Liver (tissue), 8 donors: ENCODE measurements at regions not wholly inside any gene's neighbourhood (a gene's known extent, or its start where the extent isn't known, plus 50 kb on each side); places are given as distances from the start of the nearest gene placed in this dataset.

Experiments used
- DNase-seq: peaks from one replicate; pipeline ENCODE4 v3.0.0-alpha.2; 2017; ENCODE audit warnings: low spot score
- H3K27ac ChIP-seq, 2 donors: one replicate each; pipeline ENCODE4 v1.7.0; 2013; ENCODE audit warnings: inconsistent platforms in 2 of 2, low read length in 2 of 2, control low read depth in 1 of 2, low read depth in 1 of 2, mild to moderate bottlenecking in 1 of 2
- H3K27me3 ChIP-seq, 4 donors: one replicate each; pipeline versions ENCODE4 v1.6.1 to v1.7.0; 2013; ENCODE audit warnings: low read length in 3 of 4, inconsistent platforms in 1 of 4, mild to moderate bottlenecking in 1 of 4, moderate library complexity in 1 of 4; ENCODE audit not compliant: control insufficient read depth in 4 of 4, insufficient read depth in 4 of 4
- H3K36me3 ChIP-seq, 4 donors: one replicate each; pipeline versions ENCODE4 v1.6.1 to v1.7.0; 2013; ENCODE audit warnings: low read length in 3 of 4, mild to moderate bottlenecking in 3 of 4, low read depth in 1 of 4, moderate library complexity in 1 of 4; ENCODE audit not compliant: control insufficient read depth in 4 of 4, insufficient read depth in 3 of 4
- H3K4me1 ChIP-seq, 4 donors: one replicate each; pipeline versions ENCODE4 v1.6.1 to v1.7.0; 2013; ENCODE audit warnings: low read length in 3 of 4, mild to moderate bottlenecking in 3 of 4, moderate library complexity in 1 of 4; ENCODE audit not compliant: control insufficient read depth in 4 of 4, insufficient read depth in 4 of 4
- H3K4me3 ChIP-seq, 3 donors: one replicate each; pipeline versions ENCODE4 v1.6.1 to v1.7.0; 2013; ENCODE audit warnings: low read length in 3 of 3, control low read depth in 1 of 3, low read depth in 1 of 3, mild to moderate bottlenecking in 1 of 3
- H3K9ac ChIP-seq, 2 donors: one replicate each; pipeline ENCODE4 v1.7.0; 2013; ENCODE audit warnings: low read length in 2 of 2, mild to moderate bottlenecking in 2 of 2, moderate library complexity in 2 of 2, control low read depth in 1 of 2, low read depth in 1 of 2
- H3K9me3 ChIP-seq, 4 donors: one replicate each; pipeline versions ENCODE4 v1.6.1 to v1.7.0; 2013; ENCODE audit warnings: low read length in 3 of 4; ENCODE audit not compliant: control insufficient read depth in 4 of 4
- EGR1 ChIP-seq, 2 donors: IDR thresholded peaks; 2 replicates each; pipeline ENCODE4 v1.6.1; 2016 to 2018; ENCODE audit warnings: antibody characterized with exemption in 2 of 2, low read depth in 2 of 2
- FOXA1 ChIP-seq: IDR thresholded peaks from 2 replicates; pipeline ENCODE4 v1.6.1; 2016; ENCODE audit warnings: antibody characterized with exemption
- FOXA2 ChIP-seq: IDR thresholded peaks from 2 replicates; pipeline ENCODE4 v1.6.1; 2016; ENCODE audit warnings: antibody characterized with exemption
- GABPA ChIP-seq, 2 donors: IDR thresholded peaks in 1 of 2; conservative IDR thresholded peaks in 1 of 2; 2 replicates each; pipeline ENCODE4 v1.6.1; 2016; ENCODE audit warnings: antibody characterized with exemption in 2 of 2, mild to moderate bottlenecking in 1 of 2, moderate library complexity in 1 of 2
- HNF4A ChIP-seq, 2 donors: conservative IDR thresholded peaks; 2 replicates each; pipeline ENCODE4 v1.6.1; 2016; ENCODE audit warnings: antibody characterized with exemption in 2 of 2, mild to moderate bottlenecking in 2 of 2
- HNF4G ChIP-seq: IDR thresholded peaks from 2 replicates; pipeline ENCODE4 v1.6.1; 2016; ENCODE audit warnings: antibody characterized with exemption
- JUND ChIP-seq, 2 donors: IDR thresholded peaks; 2 replicates each; pipeline ENCODE4 v1.6.1; 2016; ENCODE audit warnings: antibody characterized with exemption in 2 of 2
- NR2F2 ChIP-seq: IDR thresholded peaks from 2 replicates; pipeline ENCODE4 v1.6.1; 2016; ENCODE audit warnings: antibody characterized with exemption
- RAD21 ChIP-seq, 2 donors: IDR thresholded peaks; 2 replicates each; pipeline ENCODE4 v1.6.1; 2016; ENCODE audit warnings: antibody characterized with exemption in 2 of 2, mild to moderate bottlenecking in 2 of 2
- RXRA ChIP-seq, 2 donors: IDR thresholded peaks; 2 replicates each; pipeline ENCODE4 v1.6.1; 2017 to 2018; ENCODE audit warnings: antibody characterized with exemption in 2 of 2, mild to moderate bottlenecking in 1 of 2
- SP1 ChIP-seq: IDR thresholded peaks from 2 replicates; pipeline ENCODE4 v1.6.1; 2018; ENCODE audit warnings: antibody characterized with exemption, mild to moderate bottlenecking
- TAF1 ChIP-seq: conservative IDR thresholded peaks from 2 replicates; pipeline ENCODE4 v1.6.1; 2016; ENCODE audit warnings: antibody characterized with exemption, mild to moderate bottlenecking
- YY1 ChIP-seq: IDR thresholded peaks from 2 replicates; pipeline ENCODE4 v1.6.1; 2016; ENCODE audit warnings: antibody characterized with exemption, mild to moderate bottlenecking
- WGBS: extraction: QIAGEN DNeasy Blood & Tissue Kit; methylation state at CpG from one replicate; pipeline ENCODE4 v1.1.7; 2013; 5-methylcytosine and 5-hydroxymethylcytosine counted together
- TF ChIP-seq, protein P1 (sequence below): IDR thresholded peaks from 2 replicates; pipeline ENCODE4 v1.6.1; 2016; ENCODE audit warnings: antibody characterized with exemption, mild to moderate bottlenecking
- TF ChIP-seq, protein P2 (sequence below): fragments of 150-350 bp; IDR thresholded peaks from 2 replicates; pipeline ENCODE4 v1.5.1; 2017; ENCODE audit warnings: improper control_type of control experiment, low read depth, low read length; ENCODE audit not compliant: missing input control
- TF ChIP-seq, protein P3 (sequence below): IDR thresholded peaks from 2 replicates; pipeline ENCODE4 v1.6.1; 2016; ENCODE audit warnings: antibody characterized with exemption
- TF ChIP-seq, protein P4 (sequence below): IDR thresholded peaks from 2 replicates; pipeline ENCODE4 v1.6.1; 2016; ENCODE audit warnings: antibody characterized with exemption
- TF ChIP-seq, protein P5 (sequence below): IDR thresholded peaks from 2 replicates; pipeline ENCODE4 v1.6.1; 2016; ENCODE audit warnings: antibody characterized with exemption
- donor health status: healthy.
- donor health status: healthy.
- donor health status: healthy.
- donor health status: healthy.
- donor health status: healthy.

DNA sequence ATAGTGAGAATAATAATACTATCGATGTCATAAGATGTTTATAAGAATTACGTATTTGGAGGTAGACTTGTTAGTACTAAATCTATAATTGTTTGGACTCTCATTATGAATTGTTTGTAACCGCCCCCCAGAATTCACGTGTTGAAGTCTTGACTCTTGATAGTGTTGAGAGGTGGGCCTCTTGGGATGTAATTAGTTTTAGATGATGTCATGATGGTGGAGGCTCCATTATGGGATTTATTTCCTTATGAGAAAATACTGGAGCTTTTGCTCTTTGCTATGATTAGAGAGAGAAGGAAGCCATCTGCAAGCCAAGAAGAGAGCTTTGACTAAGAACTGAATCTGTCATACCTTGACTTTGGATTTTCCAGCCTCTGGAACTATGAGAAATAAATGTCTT lies 142.2 kb downstream of the PRDM9 start:
- Histone ChIP-seq H3K4me3 (no peak overlapping the region), H3K36me3 (no peaks in the 10 kb centered on the region), H3K9ac (no peak overlapping the region), H3K27ac (no peak overlapping the region), H3K4me1 (no peaks in the 10 kb centered on the region), H3K9me3 (no peaks in the 10 kb centered on the region), H3K27me3 (no peaks in the 10 kb centered on the region)
- TF ChIP-seq YY1, result no peak
- no peak for TF ChIP-seq NR2F2
- TF ChIP-seq FOXA1, result no peak
- TF ChIP-seq RXRA (IDR thresholded peaks at IDR 0.05), result no peak
- TF ChIP-seq RAD21 (IDR thresholded peaks at IDR 0.05), result no peak
- TF ChIP-seq SP1, result no peak
- TF ChIP-seq FOXA2, result no peak
- TF ChIP-seq, protein P1, sequence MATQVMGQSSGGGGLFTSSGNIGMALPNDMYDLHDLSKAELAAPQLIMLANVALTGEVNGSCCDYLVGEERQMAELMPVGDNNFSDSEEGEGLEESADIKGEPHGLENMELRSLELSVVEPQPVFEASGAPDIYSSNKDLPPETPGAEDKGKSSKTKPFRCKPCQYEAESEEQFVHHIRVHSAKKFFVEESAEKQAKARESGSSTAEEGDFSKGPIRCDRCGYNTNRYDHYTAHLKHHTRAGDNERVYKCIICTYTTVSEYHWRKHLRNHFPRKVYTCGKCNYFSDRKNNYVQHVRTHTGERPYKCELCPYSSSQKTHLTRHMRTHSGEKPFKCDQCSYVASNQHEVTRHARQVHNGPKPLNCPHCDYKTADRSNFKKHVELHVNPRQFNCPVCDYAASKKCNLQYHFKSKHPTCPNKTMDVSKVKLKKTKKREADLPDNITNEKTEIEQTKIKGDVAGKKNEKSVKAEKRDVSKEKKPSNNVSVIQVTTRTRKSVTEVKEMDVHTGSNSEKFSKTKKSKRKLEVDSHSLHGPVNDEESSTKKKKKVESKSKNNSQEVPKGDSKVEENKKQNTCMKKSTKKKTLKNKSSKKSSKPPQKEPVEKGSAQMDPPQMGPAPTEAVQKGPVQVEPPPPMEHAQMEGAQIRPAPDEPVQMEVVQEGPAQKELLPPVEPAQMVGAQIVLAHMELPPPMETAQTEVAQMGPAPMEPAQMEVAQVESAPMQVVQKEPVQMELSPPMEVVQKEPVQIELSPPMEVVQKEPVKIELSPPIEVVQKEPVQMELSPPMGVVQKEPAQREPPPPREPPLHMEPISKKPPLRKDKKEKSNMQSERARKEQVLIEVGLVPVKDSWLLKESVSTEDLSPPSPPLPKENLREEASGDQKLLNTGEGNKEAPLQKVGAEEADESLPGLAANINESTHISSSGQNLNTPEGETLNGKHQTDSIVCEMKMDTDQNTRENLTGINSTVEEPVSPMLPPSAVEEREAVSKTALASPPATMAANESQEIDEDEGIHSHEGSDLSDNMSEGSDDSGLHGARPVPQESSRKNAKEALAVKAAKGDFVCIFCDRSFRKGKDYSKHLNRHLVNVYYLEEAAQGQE, result no peak
- TF ChIP-seq EGR1 (IDR thresholded peaks at IDR 0.05; ENCODE audit: low read depth in 2 of 2), result no peak
- TF ChIP-seq, protein P2, sequence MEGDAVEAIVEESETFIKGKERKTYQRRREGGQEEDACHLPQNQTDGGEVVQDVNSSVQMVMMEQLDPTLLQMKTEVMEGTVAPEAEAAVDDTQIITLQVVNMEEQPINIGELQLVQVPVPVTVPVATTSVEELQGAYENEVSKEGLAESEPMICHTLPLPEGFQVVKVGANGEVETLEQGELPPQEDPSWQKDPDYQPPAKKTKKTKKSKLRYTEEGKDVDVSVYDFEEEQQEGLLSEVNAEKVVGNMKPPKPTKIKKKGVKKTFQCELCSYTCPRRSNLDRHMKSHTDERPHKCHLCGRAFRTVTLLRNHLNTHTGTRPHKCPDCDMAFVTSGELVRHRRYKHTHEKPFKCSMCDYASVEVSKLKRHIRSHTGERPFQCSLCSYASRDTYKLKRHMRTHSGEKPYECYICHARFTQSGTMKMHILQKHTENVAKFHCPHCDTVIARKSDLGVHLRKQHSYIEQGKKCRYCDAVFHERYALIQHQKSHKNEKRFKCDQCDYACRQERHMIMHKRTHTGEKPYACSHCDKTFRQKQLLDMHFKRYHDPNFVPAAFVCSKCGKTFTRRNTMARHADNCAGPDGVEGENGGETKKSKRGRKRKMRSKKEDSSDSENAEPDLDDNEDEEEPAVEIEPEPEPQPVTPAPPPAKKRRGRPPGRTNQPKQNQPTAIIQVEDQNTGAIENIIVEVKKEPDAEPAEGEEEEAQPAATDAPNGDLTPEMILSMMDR, result no peak
- TF ChIP-seq, protein P3, sequence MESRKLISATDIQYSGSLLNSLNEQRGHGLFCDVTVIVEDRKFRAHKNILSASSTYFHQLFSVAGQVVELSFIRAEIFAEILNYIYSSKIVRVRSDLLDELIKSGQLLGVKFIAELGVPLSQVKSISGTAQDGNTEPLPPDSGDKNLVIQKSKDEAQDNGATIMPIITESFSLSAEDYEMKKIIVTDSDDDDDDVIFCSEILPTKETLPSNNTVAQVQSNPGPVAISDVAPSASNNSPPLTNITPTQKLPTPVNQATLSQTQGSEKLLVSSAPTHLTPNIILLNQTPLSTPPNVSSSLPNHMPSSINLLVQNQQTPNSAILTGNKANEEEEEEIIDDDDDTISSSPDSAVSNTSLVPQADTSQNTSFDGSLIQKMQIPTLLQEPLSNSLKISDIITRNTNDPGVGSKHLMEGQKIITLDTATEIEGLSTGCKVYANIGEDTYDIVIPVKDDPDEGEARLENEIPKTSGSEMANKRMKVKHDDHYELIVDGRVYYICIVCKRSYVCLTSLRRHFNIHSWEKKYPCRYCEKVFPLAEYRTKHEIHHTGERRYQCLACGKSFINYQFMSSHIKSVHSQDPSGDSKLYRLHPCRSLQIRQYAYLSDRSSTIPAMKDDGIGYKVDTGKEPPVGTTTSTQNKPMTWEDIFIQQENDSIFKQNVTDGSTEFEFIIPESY, result no peak
- WGBS, result 87% methylated on average over 4 of the region's 4 CpGs
- no peak for DNase-seq

DNA sequence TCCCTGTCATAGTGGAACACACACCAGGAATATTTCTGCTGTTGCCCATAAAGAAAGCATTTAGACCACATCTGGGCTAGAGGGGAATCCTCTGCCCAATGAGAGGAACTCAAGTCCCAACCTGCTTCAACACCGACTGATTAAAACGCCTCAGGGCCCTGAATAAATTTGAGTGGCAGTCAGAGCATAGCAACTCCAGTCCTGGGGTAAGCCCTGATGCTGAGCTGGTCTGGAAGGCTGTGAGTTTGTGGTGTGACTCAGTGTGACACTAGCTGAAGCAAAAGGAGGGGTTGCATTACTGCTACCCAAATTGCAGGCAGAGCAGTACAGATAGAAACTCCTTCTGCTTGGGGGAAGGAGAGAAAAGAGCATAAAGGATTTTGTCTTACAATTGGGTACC lies 148.3 kb downstream of the PRDM9 start:
- H3K27me3 ChIP-seq, result no peaks in the 10 kb centered on the region
- 88% methylated on average over 2 of the region's 2 CpGs for WGBS
- H3K9me3 ChIP-seq, result no peaks in the 10 kb centered on the region
- no peak for DNase-seq
- H3K36me3 ChIP-seq, result no peaks in the 10 kb centered on the region
- no peak overlapping the region for H3K4me3 ChIP-seq
- H3K4me1 ChIP-seq, result no peaks in the 10 kb centered on the region
- no peak overlapping the region for H3K27ac ChIP-seq
- no peak overlapping the region for H3K9ac ChIP-seq
- TF ChIP-seq FOXA1, result no peak
- TF ChIP-seq, protein P1, result no peak
- no peak for TF ChIP-seq RXRA (IDR thresholded peaks at IDR 0.05)
- TF ChIP-seq YY1, result no peak
- TF ChIP-seq HNF4A (conservative IDR thresholded peaks at IDR 0.05), result no peak
- TF ChIP-seq HNF4G, result no peak
- TF ChIP-seq, protein P4, sequence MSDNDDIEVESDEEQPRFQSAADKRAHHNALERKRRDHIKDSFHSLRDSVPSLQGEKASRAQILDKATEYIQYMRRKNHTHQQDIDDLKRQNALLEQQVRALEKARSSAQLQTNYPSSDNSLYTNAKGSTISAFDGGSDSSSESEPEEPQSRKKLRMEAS, result no peak
- TF ChIP-seq TAF1, result no peak
- TF ChIP-seq, protein P5, sequence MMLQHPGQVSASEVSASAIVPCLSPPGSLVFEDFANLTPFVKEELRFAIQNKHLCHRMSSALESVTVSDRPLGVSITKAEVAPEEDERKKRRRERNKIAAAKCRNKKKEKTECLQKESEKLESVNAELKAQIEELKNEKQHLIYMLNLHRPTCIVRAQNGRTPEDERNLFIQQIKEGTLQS, result no peak
- TF ChIP-seq RAD21 (IDR thresholded peaks at IDR 0.05), result no peak
- TF ChIP-seq GABPA (IDR thresholded peaks at IDR 0.05 in 1 of 2, conservative IDR thresholded peaks at IDR 0.05 in 1 of 2), result no peak
- TF ChIP-seq, protein P2, result no peak
- TF ChIP-seq JUND (IDR thresholded peaks at IDR 0.05), result no peak
